HepG2 (cell line): ENCODE measurements at regions not wholly inside any gene's neighbourhood (a gene's known extent, or its start where the extent isn't known, plus 50 kb on each side); places are given as distances from the start of the nearest gene placed in this dataset.

Experiments
- ATAC-seq: fragments of 200-7000 bp; cut with Tn5 transposase; 3 replicates; pipeline ENCODE4 v1.9.1; 2020; ENCODE audit warnings: mild to moderate bottlenecking, moderate library complexity
- BruUV-seq: library from RNA; stranded (reverse); fragments of 400-500 nt; replicated peaks from 2 replicates; lab custom pipeline; 2021; lab: Mats Ljungman, UMichigan
- CTCF ChIA-PET: fragments of 300-600 bp; formaldehyde crosslinking; extraction: SDS; loops from one replicate; lab custom pipeline; 2021; ENCODE audit warnings: low total read pairs, inconsistent platforms, low intra/inter-chr PET ratio; lab: Yijun Ruan, JAX
- POLR2A ChIA-PET: fragments of 350-600 bp; sonication (Branson Sonifier 250); formaldehyde crosslinking; loops from one replicate; lab custom pipeline; 2020; ENCODE audit warnings: antibody characterized with exemption, inconsistent platforms; lab: Yijun Ruan, JAX
- DNase-seq: peaks from one replicate; pipeline ENCODE4 v3.0.0-alpha.2; 2015; ENCODE audit warnings: low spot score
- FAIRE-seq: peaks from 3 replicates; lab custom pipeline; 2011; peaks lifted over from hg19 to GRCh38; lab: Jason Lieb, UNC
- H2AFZ ChIP-seq: one replicate; pipeline ENCODE4 v1.6.1; 2011; ENCODE audit warnings: low read length, inconsistent platforms
- H3K27ac ChIP-seq: fragments of 300-600 bp; 3 replicates; pipeline ENCODE4 v1.8.0; 2011; ENCODE audit warnings: mixed run types, mild to moderate bottlenecking, mixed read lengths, low read length, inconsistent platforms; ENCODE audit not compliant: insufficient read depth; ENCODE audit errors: extremely low read length
- H3K27me3 ChIP-seq, 2 experiments: fragments of 200-600 bp in 1 of 2; 2 replicates in 1 of 2; 3 replicates in 1 of 2; pipeline versions ENCODE4 v1.6.0 to v1.8.0; 2011; ENCODE audit warnings: low read length in 2 of 2, mild to moderate bottlenecking in 2 of 2, moderate library complexity in 2 of 2, inconsistent platforms in 1 of 2; ENCODE audit not compliant: insufficient read depth in 2 of 2, control insufficient read depth in 1 of 2
- H3K36me3 ChIP-seq, 2 experiments: fragments of 200-600 bp in 1 of 2; replicated peaks in 1 of 2; 2 replicates in 1 of 2; 3 replicates in 1 of 2; pipeline versions ENCODE4 v1.5.1 to v1.8.0; 2011; ENCODE audit warnings: low read length in 2 of 2, inconsistent platforms in 1 of 2; ENCODE audit not compliant: insufficient read depth in 2 of 2, control insufficient read depth in 1 of 2
- H3K4me1 ChIP-seq: 2 replicates; pipeline ENCODE4 v1.5.1; 2012; ENCODE audit warnings: low read length, inconsistent platforms; ENCODE audit not compliant: insufficient read depth
- H3K4me2 ChIP-seq: 2 replicates; pipeline ENCODE4 v1.6.0; 2011; ENCODE audit warnings: low read depth, low read length, inconsistent platforms
- H3K4me3 ChIP-seq, 3 experiments: fragments of 200-600 bp in 1 of 3; sonication (generic), shearing (Covaris generic) in 1 of 3; replicated peaks in 1 of 3; 2 replicates each; pipeline ENCODE4 v1.5.1; 2011 to 2016; ENCODE audit warnings: low read length in 3 of 3, inconsistent platforms in 2 of 3, low read depth in 2 of 3, mild to moderate bottlenecking in 2 of 3, control low read depth in 1 of 3, mixed read lengths in 1 of 3; ENCODE audit not compliant: insufficient read depth in 1 of 3
- H3K79me2 ChIP-seq: one replicate; pipeline ENCODE4 v1.6.1; 2011; ENCODE audit warnings: low read length, inconsistent platforms; ENCODE audit not compliant: insufficient read depth
- H3K9ac ChIP-seq: 2 replicates; pipeline ENCODE4 v1.6.0; 2011; ENCODE audit warnings: mild to moderate bottlenecking, low read depth, low read length, inconsistent platforms; ENCODE audit not compliant: insufficient read depth
- H3K9me3 ChIP-seq: 2 replicates; pipeline ENCODE4 v1.5.1; 2012; ENCODE audit warnings: mild to moderate bottlenecking, low read length
- H4K20me1 ChIP-seq: 2 replicates; pipeline ENCODE4 v1.6.0; 2011; ENCODE audit warnings: inconsistent platforms, mild to moderate bottlenecking, low read length, moderate library complexity; ENCODE audit not compliant: insufficient read depth
- AGO1 ChIP-seq: fragments of 200-400 bp; formaldehyde crosslinking; IDR thresholded peaks from 2 replicates; pipeline ENCODE4 v1.6.1; 2017; ENCODE audit warnings: mild to moderate bottlenecking, low read depth, low read length, moderate library complexity; ENCODE audit not compliant: poor library complexity, severe bottlenecking
- ATAD3A ChIP-seq: sonication (generic); formaldehyde crosslinking; IDR thresholded peaks from 2 replicates; pipeline ENCODE4 v1.4.0; 2020; ENCODE audit warnings: missing genetic modification reagents
- ETV6 ChIP-seq: sonication (generic); formaldehyde crosslinking; conservative IDR thresholded peaks from 2 replicates; pipeline ENCODE4 v1.4.0; 2020; ENCODE audit warnings: missing genetic modification reagents
- NRL ChIP-seq: sonication (generic); formaldehyde crosslinking; IDR thresholded peaks from 2 replicates; pipeline ENCODE4 v1.5.0; 2020; ENCODE audit warnings: missing genetic modification reagents, mild to moderate bottlenecking, moderate library complexity, borderline replicate concordance
- ZNF335 ChIP-seq: sonication (generic); formaldehyde crosslinking; IDR thresholded peaks from 2 replicates; pipeline ENCODE4 v1.4.0; 2020; ENCODE audit warnings: missing genetic modification reagents
- ZNF350 ChIP-seq: sonication (generic); formaldehyde crosslinking; IDR thresholded peaks from 2 replicates; pipeline ENCODE4 v1.4.0; 2020; ENCODE audit warnings: mild to moderate bottlenecking, low read depth, missing genetic modification reagents, borderline replicate concordance
- ZNF451 ChIP-seq: sonication (generic); formaldehyde crosslinking; IDR thresholded peaks from 2 replicates; pipeline ENCODE4 v1.5.0; 2020; ENCODE audit warnings: mild to moderate bottlenecking, missing genetic modification reagents
- ZNF616 ChIP-seq: sonication (generic); formaldehyde crosslinking; IDR thresholded peaks from 2 replicates; pipeline ENCODE4 v1.5.0; 2020; ENCODE audit warnings: low read depth, mild to moderate bottlenecking, missing genetic modification reagents
- ZSCAN20 ChIP-seq: sonication (generic); formaldehyde crosslinking; IDR thresholded peaks from 2 replicates; pipeline ENCODE4 v1.4.0; 2020; ENCODE audit warnings: missing genetic modification reagents, mild to moderate bottlenecking, borderline replicate concordance
- WGBS: methylation state at CpG from one replicate; pipeline ENCODE4 v1.1.6; 2017; ENCODE audit warnings: low lambda C conversion rate; 5-methylcytosine and 5-hydroxymethylcytosine counted together
- in situ Hi-C: cut with HindIII; loops from 2 replicates; pipeline ENCODE4 v1.10.0; 2017; ENCODE audit warnings: low pct_unique_long_range_greater_than_20kb; ENCODE audit not compliant: extremely low pct_ligation_motif_present
- intact Hi-C: fragments of 100-400 bp; cut with micrococcal nuclease; formaldehyde crosslinking; loops from one replicate; pipeline ENCODE4 v1.10.0; 2022; ENCODE audit not compliant: unreplicated experiment
- TF ChIP-seq, protein P1 (sequence below): sonication (generic); formaldehyde crosslinking; IDR thresholded peaks from 2 replicates; pipeline ENCODE4 v1.5.1; 2020; ENCODE audit warnings: mild to moderate bottlenecking, missing genetic modification reagents
- TF ChIP-seq, protein P2 (sequence below): sonication (generic); formaldehyde crosslinking; conservative IDR thresholded peaks from 2 replicates; pipeline ENCODE4 v1.4.0; 2020; ENCODE audit warnings: missing genetic modification reagents
- TF ChIP-seq, protein P3 (sequence below): sonication (generic); formaldehyde crosslinking; IDR thresholded peaks from 2 replicates; pipeline ENCODE4 v1.4.0; 2020; ENCODE audit warnings: mild to moderate bottlenecking, missing genetic modification reagents

DNA sequence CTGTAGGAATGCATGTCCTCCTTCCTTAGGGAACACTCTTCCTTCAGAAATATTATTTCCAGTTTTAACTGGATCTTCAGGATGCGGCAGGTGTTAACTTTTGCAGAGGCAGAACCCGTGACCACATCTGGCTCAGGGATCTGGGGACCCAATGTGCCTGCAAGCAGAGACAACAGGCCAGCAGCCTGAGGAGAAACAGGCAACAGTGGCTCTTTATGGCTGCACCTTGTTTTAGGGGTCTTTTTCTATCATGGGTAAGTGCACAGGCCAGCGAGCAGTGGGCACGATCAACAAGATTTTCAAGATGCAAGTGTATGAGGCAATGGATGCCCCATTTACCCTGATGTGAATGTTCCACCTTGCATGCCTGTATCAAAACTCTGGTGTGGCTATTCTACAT lies 497.5 kb upstream of the KLF6 start:
- ChIA-PET CTCF (no interaction called here), POLR2A (no interaction called here)
- Histone ChIP-seq H3K4me3 (no peak overlapping the region), H3K4me2 (no peak overlapping the region), H3K36me3 (no peaks in the 10 kb centered on the region), H3K27me3 (peaks cover 0 to 11% of the 10 kb centered on the region in 2 experiments; a peak in 1 of 5 replicates), H4K20me1 (no peaks in the 10 kb centered on the region), H3K27ac (no peak overlapping the region), H3K9me3 (no peaks in the 10 kb centered on the region), H3K9ac (no peak overlapping the region), H3K79me2 (no peaks in the 10 kb centered on the region), H2AFZ (no peak overlapping the region), H3K4me1 (no peaks in the 10 kb centered on the region)
- FAIRE-seq, result no peak
- no peak for DNase-seq
- BruUV-seq, result no TSS peak
- intact Hi-C loops (loop anchor here (5.0 kb wide), 1 partner anchor 1420 kb away; no protein-coding TSS in a partner anchor), in situ Hi-C loops (no loop called here)
- ATAC-seq, result no peak
- 44% methylated on average over 4 of the region's 4 CpGs for WGBS
- TF ChIP-seq ATAD3A (CRISPR knock-in tag) (no peak), ZSCAN20 (CRISPR knock-in tag) (no peak), ZNF616 (no peak), AGO1 (no peak), ZNF335 (CRISPR knock-in tag) (no peak), ZNF350 (CRISPR knock-in tag) (no peak), ETV6 (no peak), ZNF451 (CRISPR knock-in tag) (no peak), NRL (no peak)
- TF ChIP-seq, protein P1, sequence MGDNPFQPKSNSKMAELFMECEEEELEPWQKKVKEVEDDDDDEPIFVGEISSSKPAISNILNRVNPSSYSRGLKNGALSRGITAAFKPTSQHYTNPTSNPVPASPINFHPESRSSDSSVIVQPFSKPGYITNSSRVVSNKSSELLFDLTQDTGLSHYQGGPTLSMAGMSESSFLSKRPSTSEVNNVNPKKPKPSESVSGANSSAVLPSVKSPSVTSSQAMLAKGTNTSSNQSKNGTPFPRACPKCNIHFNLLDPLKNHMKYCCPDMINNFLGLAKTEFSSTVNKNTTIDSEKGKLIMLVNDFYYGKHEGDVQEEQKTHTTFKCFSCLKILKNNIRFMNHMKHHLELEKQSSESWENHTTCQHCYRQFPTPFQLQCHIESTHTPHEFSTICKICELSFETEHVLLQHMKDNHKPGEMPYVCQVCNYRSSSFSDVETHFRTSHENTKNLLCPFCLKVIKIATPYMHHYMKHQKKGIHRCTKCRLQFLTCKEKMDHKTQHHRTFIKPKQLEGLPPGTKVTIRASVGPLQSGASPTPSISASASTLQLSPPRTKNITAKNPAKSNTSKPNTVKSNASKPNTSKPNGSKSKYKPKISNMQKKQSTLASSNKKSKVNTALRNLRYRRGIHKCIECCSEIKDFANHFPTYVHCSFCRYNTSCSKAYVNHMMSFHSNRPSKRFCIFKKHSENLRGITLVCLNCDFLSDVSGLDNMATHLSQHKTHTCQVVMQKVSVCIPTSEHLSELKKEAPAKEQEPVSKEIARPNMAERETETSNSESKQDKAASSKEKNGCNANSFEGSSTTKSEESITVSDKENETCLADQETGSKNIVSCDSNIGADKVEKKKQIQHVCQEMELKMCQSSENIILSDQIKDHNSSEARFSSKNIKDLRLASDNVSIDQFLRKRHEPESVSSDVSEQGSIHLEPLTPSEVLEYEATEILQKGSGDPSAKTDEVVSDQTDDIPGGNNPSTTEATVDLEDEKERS, result no peak
- TF ChIP-seq, protein P2, sequence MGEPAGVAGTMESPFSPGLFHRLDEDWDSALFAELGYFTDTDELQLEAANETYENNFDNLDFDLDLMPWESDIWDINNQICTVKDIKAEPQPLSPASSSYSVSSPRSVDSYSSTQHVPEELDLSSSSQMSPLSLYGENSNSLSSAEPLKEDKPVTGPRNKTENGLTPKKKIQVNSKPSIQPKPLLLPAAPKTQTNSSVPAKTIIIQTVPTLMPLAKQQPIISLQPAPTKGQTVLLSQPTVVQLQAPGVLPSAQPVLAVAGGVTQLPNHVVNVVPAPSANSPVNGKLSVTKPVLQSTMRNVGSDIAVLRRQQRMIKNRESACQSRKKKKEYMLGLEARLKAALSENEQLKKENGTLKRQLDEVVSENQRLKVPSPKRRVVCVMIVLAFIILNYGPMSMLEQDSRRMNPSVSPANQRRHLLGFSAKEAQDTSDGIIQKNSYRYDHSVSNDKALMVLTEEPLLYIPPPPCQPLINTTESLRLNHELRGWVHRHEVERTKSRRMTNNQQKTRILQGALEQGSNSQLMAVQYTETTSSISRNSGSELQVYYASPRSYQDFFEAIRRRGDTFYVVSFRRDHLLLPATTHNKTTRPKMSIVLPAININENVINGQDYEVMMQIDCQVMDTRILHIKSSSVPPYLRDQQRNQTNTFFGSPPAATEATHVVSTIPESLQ (CRISPR knock-in tag), result no peak
- TF ChIP-seq, protein P3, sequence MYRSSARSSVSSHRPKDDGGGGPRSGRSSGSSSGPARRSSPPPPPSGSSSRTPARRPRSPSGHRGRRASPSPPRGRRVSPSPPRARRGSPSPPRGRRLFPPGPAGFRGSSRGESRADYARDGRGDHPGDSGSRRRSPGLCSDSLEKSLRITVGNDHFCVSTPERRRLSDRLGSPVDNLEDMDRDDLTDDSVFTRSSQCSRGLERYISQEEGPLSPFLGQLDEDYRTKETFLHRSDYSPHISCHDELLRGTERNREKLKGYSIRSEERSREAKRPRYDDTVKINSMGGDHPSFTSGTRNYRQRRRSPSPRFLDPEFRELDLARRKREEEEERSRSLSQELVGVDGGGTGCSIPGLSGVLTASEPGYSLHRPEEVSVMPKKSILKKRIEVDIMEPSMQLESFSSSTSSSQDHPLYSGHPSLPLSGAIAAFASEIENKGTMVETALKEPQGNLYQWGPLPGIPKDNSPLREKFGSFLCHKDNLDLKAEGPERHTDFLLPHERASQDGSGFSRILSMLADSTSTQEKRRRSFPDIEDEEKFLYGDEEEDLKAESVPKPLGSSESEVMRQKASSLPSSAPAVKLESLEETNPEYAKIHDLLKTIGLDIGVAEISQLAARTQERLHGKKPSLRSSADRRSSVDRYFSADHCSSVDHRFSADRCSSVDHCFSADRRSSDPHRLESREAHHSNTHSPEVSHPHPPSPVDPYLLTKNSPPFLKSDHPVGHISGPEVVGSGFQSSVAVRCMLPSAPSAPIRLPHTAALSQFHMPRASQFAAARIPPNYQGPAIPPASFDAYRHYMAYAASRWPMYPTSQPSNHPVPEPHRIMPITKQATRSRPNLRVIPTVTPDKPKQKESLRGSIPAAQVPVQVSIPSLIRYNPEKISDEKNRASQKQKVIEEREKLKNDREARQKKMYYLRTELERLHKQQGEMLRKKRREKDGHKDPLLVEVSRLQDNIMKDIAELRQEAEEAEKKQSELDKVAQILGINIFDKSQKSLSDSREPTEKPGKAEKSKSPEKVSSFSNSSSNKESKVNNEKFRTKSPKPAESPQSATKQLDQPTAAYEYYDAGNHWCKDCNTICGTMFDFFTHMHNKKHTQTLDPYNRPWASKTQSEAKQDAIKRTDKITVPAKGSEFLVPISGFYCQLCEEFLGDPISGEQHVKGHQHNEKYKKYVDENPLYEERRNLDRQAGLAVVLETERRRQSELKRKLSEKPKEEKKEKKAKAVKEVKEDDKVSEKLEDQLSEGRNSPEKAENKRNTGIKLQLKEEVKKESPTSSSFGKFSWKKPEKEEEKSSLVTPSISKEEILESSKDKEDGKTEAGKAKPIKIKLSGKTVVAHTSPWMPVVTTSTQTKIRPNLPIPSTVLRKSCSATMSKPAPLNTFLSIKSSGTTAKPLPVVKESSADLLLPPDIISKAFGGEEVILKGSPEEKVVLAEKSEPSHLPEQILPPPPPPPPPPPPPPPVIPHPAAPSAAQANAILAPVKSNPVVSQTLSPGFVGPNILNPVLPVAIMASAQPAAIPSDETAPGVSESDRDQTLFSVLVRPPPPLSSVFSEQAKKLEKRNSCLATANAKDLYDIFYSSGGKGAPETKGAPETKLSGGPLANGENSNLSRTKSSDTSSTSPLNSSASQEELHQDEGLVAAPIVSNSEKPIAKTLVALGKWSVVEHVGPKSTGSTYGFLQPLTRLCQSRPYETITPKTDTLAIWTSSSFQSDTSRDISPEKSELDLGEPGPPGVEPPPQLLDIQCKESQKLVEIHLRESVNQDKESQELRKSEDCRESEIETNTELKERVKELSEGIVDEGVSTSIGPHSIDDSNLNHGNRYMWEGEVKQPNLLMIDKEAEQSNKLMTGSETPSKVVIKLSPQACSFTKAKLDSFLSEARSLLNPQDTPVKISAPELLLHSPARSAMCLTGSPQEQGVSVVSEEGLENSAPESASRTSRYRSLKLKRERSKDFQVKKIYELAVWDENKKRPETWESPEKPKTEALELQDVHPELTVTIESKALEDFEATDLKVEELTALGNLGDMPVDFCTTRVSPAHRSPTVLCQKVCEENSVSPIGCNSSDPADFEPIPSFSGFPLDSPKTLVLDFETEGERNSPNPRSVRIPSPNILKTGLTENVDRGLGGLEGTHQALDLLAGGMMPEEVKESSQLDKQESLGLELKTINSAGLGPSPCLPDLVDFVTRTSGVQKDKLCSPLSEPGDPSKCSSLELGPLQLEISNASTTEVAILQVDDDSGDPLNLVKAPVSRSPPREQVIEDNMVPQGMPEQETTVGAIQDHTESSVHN (CRISPR knock-in tag), result no peak
